Gastroesophageal sphincter (tissue), 2 donors: ENCODE measurements at regions not wholly inside any gene's neighbourhood (a gene's known extent, or its start where the extent isn't known, plus 50 kb on each side); places are given as distances from the start of the nearest gene placed in this dataset.

Experiments used
- EP300 ChIP-seq: sonication (generic); formaldehyde crosslinking; IDR thresholded peaks from one replicate; pipeline ENCODE4 v1.6.1; 2017; ENCODE audit warnings: antibody characterized with exemption, mild to moderate bottlenecking
- POLR2A ChIP-seq, 2 donors: fragments of 450-650 bp; IDR thresholded peaks; one replicate each; pipeline ENCODE4 v1.6.1; 2017; ENCODE audit warnings: antibody characterized with exemption in 2 of 2, mild to moderate bottlenecking in 2 of 2, moderate library complexity in 1 of 2
- POLR2AphosphoS5 ChIP-seq: sonication (generic); formaldehyde crosslinking; IDR thresholded peaks from one replicate; pipeline ENCODE4 v1.6.1; 2017; ENCODE audit warnings: antibody characterized with exemption

- no peak for TF ChIP-seq POLR2AphosphoS5
- TF ChIP-seq POLR2A (IDR thresholded peaks at IDR 0.05) = no peak
- TF ChIP-seq EP300 = no peak
Observed at GRCh38 chr4:59904331-59904730, 1295.8 kb upstream of the ADGRL3 start.
